Pancreas (tissue), 10 donors: ENCODE measurements at regions not wholly inside any gene's neighbourhood (a gene's known extent, or its start where the extent isn't known, plus 50 kb on each side); places are given as distances from the start of the nearest gene placed in this dataset.

Experiments
- ATAC-seq, 4 donors: fragments of 200-7000 bp; cut with Tn5 transposase; one replicate each; pipeline versions ENCODE4 v1.8.0 to v1.9.1; 2020; ENCODE audit warnings: mild to moderate bottlenecking in 4 of 4, moderate library complexity in 4 of 4
- DNase-seq, 6 donors: peaks; one replicate each; pipeline ENCODE4 v3.0.0-alpha.2; 2020
- FAIRE-seq: peaks from 2 replicates; lab custom pipeline; 2012; peaks lifted over from hg19 to GRCh38; lab: Jason Lieb, UNC
- H3K27ac ChIP-seq, 4 donors: fragments of 200-600 bp; sonication (generic); 1 replicate in 3 of 4; 2 replicates in 1 of 4; pipeline versions ENCODE4 v1.5.0 to v1.8.0; 2020
- H3K27me3 ChIP-seq, 4 donors: fragments of 200-600 bp; one replicate each; pipeline ENCODE4 v1.8.0; 2021
- H3K36me3 ChIP-seq, 3 donors: fragments of 200-600 bp; sonication (generic) in 1 of 3; one replicate each; pipeline versions ENCODE4 v1.5.0 to v1.8.0; 2020 to 2021
- H3K4me1 ChIP-seq, 3 donors: fragments of 200-600 bp; one replicate each; pipeline ENCODE4 v1.8.0; 2021
- H3K4me3 ChIP-seq, 4 donors: fragments of 200-600 bp; sonication (generic) in 2 of 4; one replicate each; pipeline versions ENCODE4 v1.5.0 to v1.8.0; 2020 to 2021
- H3K9me3 ChIP-seq, 4 donors: fragments of 200-600 bp; one replicate each; pipeline ENCODE4 v1.8.0; 2021
- CTCF ChIP-seq, 4 donors: fragments of 200-600 bp; sonication (generic) in 3 of 4; IDR thresholded peaks; one replicate each; pipeline versions ENCODE4 v1.5.0 to v1.8.0; 2021; ENCODE audit warnings: antibody characterized with exemption in 4 of 4
- WGBS, 2 donors: extraction: QIAGEN DNeasy Blood & Tissue Kit; methylation state at CpG; one replicate each; pipeline ENCODE4 v1.1.7; 2013; 5-methylcytosine and 5-hydroxymethylcytosine counted together
- intact Hi-C, 3 donors: fragments of 100-400 bp; cut with DNase I; formaldehyde crosslinking; loops; one replicate each; pipeline versions ENCODE4 v1.11.1 to v1.14.2; 2022
- donor health status: healthy with polysubstance abuse.
- donor health status: DM: no; HTN: no; CAD: no; lungs with moderate emphysema.
- donor health status: DM: no; HTN: no; CAD: no.
- donor health status: control.
- donor health status: control.
- donor health status: Bipolar disorder and iron deficiency.
- donor health status: DM: yes; HTN: yes; CAD: no.
- donor health status: DM: no; HTN: no; CAD: no.
- donor health status: DM: no; HTN: no; CAD: no.
- donor health status: DM: yes; HTN: yes; CAD: no.

GRCh38 chr16:80387318-80387921 is 153.4 kb upstream of the DYNLRB2 start:
- no peak for TF ChIP-seq CTCF (IDR thresholded peaks at IDR 0.05)
- intact Hi-C loops = no loop called here
- no peak for FAIRE-seq
- no peak overlapping the region for H3K4me3 ChIP-seq
- H3K4me1 ChIP-seq = no peaks in the 10 kb centered on the region
- DNase-seq = no peak
- no peaks in the 10 kb centered on the region for H3K36me3 ChIP-seq
- H3K27me3 ChIP-seq = no peaks in the 10 kb centered on the region
- no peaks in the 10 kb centered on the region for H3K9me3 ChIP-seq
- WGBS, 2 donors = 77 to 80% methylated on average over 15 of the region's 15 CpGs
- ATAC-seq = no peak
- H3K27ac ChIP-seq = no peak overlapping the region

- no peak for DNase-seq
- no peak overlapping the region for H3K4me3 ChIP-seq
- FAIRE-seq = no peak
- intact Hi-C loops = no loop called here
- no peaks in the 10 kb centered on the region for H3K27me3 ChIP-seq
- no peaks in the 10 kb centered on the region for H3K4me1 ChIP-seq
- ATAC-seq = no peak
- TF ChIP-seq CTCF (IDR thresholded peaks at IDR 0.05) = no peak
- no peaks in the 10 kb centered on the region for H3K9me3 ChIP-seq
- no peak overlapping the region for H3K27ac ChIP-seq
- H3K36me3 ChIP-seq = no peaks in the 10 kb centered on the region
Measured at GRCh38 chr16:80384862-80385261, 155.9 kb upstream of the DYNLRB2 start.

GRCh38 chr16:80380514-80380913 is 160.3 kb upstream of the DYNLRB2 start:
- ATAC-seq (no peak), DNase-seq (no peak), FAIRE-seq (no peak)
- WGBS, 2 donors = 70 to 80% methylated on average over 4 of the region's 4 CpGs
- no peaks in the 10 kb centered on the region for H3K4me1 ChIP-seq
- H3K27me3 ChIP-seq = no peaks in the 10 kb centered on the region
- H3K9me3 ChIP-seq = no peaks in the 10 kb centered on the region
- H3K4me3 ChIP-seq = no peak overlapping the region
- no peak for TF ChIP-seq CTCF (IDR thresholded peaks at IDR 0.05)
- no peaks in the 10 kb centered on the region for H3K36me3 ChIP-seq
- no peak overlapping the region for H3K27ac ChIP-seq
- intact Hi-C loops = no loop called here

- H3K4me3 ChIP-seq = no peak overlapping the region
- intact Hi-C loops = no loop called here
- FAIRE-seq = no peak
Measured at GRCh38 chr16:80377096-80377956, 163.5 kb upstream of the DYNLRB2 start.

More at GRCh38 chr16:80377096-80377956, 163.5 kb upstream of the DYNLRB2 start:
- Histone ChIP-seq H3K27me3 (no peaks in the 10 kb centered on the region), H3K4me1 (no peaks in the 10 kb centered on the region), H3K27ac (no peak overlapping the region), H3K36me3 (no peaks in the 10 kb centered on the region), H3K9me3 (no peaks in the 10 kb centered on the region)
- no peak for TF ChIP-seq CTCF (IDR thresholded peaks at IDR 0.05)
- no peak for ATAC-seq
- WGBS, 2 donors = 67 to 71% methylated on average over 16 of the region's 16 CpGs
- no peak for DNase-seq
